HEK293T (cell line): ENCODE measurements at regions not wholly inside any gene's neighbourhood (a gene's known extent, or its start where the extent isn't known, plus 50 kb on each side); places are given as distances from the start of the nearest gene placed in this dataset.

Source experiments
- CTCF ChIA-PET: fragments of 350-600 bp; formaldehyde crosslinking; extraction: SDS; loops from one replicate; lab custom pipeline; 2021; ENCODE audit warnings: antibody characterized with exemption, inconsistent platforms; lab: Yijun Ruan, JAX
- POLR2A ChIA-PET: fragments of 350-600 bp; formaldehyde crosslinking; extraction: SDS; loops from one replicate; lab custom pipeline; 2020; ENCODE audit warnings: antibody characterized with exemption, inconsistent platforms; lab: Yijun Ruan, JAX
- DNase-seq: peaks from one replicate; pipeline ENCODE4 v3.0.0; 2012; ENCODE audit warnings: mixed read lengths; ENCODE audit errors: extremely low spot score
- ARNT ChIP-seq: fragments of 450-650 bp; IDR thresholded peaks from 2 replicates; pipeline ENCODE4 v1.6.1; 2017; ENCODE audit warnings: mild to moderate bottlenecking
- BHLHE40 ChIP-seq: fragments of 450-650 bp; IDR thresholded peaks from 2 replicates; pipeline ENCODE4 v1.6.1; 2016; ENCODE audit warnings: mild to moderate bottlenecking, moderate library complexity, borderline replicate concordance
- CTBP1 ChIP-seq: fragments of 450-650 bp; IDR thresholded peaks from 2 replicates; pipeline ENCODE4 v1.6.1; 2016; ENCODE audit warnings: borderline replicate concordance
- ELF4 ChIP-seq: fragments of 450-650 bp; IDR thresholded peaks from 2 replicates; pipeline ENCODE4 v1.6.1; 2017; ENCODE audit warnings: antibody characterized with exemption
- FOXA1 ChIP-seq: fragments of 450-650 bp; IDR thresholded peaks from 2 replicates; pipeline ENCODE4 v1.6.1; 2016; ENCODE audit warnings: mild to moderate bottlenecking
- FOXK2 ChIP-seq: fragments of 450-650 bp; IDR thresholded peaks from 2 replicates; pipeline ENCODE4 v1.6.1; 2016; ENCODE audit warnings: mild to moderate bottlenecking
- FOXM1 ChIP-seq: fragments of 450-650 bp; IDR thresholded peaks from 2 replicates; pipeline ENCODE4 v1.6.1; 2017; ENCODE audit warnings: mild to moderate bottlenecking, borderline replicate concordance
- HDGF ChIP-seq: fragments of 450-650 bp; IDR thresholded peaks from 2 replicates; pipeline ENCODE4 v1.6.1; 2017; ENCODE audit warnings: antibody characterized with exemption, borderline replicate concordance
- L3MBTL2 ChIP-seq: fragments of 450-650 bp; conservative IDR thresholded peaks from 2 replicates; pipeline ENCODE4 v1.6.1; 2016; ENCODE audit warnings: mild to moderate bottlenecking
- LEF1 ChIP-seq: fragments of 450-650 bp; IDR thresholded peaks from 2 replicates; pipeline ENCODE4 v1.6.1; 2017; ENCODE audit warnings: mild to moderate bottlenecking, borderline replicate concordance
- NFRKB ChIP-seq: fragments of 450-650 bp; IDR thresholded peaks from 2 replicates; pipeline ENCODE4 v1.6.1; 2016; ENCODE audit warnings: mild to moderate bottlenecking, moderate library complexity
- SP1 ChIP-seq: fragments of 450-650 bp; IDR thresholded peaks from 2 replicates; pipeline ENCODE4 v1.6.1; 2017
- SUZ12 ChIP-seq: fragments of 450-650 bp; IDR thresholded peaks from 2 replicates; pipeline ENCODE4 v1.6.1; 2016; ENCODE audit warnings: mild to moderate bottlenecking
- TARDBP ChIP-seq: fragments of 450-650 bp; IDR thresholded peaks from 2 replicates; pipeline ENCODE4 v1.6.1; 2016
- ZNF384 ChIP-seq: fragments of 450-650 bp; IDR thresholded peaks from 2 replicates; pipeline ENCODE4 v1.6.1; 2016
- TF ChIP-seq, protein P1 (sequence below): fragments of 450-650 bp; IDR thresholded peaks from 2 replicates; pipeline ENCODE4 v1.6.1; 2016

DNA sequence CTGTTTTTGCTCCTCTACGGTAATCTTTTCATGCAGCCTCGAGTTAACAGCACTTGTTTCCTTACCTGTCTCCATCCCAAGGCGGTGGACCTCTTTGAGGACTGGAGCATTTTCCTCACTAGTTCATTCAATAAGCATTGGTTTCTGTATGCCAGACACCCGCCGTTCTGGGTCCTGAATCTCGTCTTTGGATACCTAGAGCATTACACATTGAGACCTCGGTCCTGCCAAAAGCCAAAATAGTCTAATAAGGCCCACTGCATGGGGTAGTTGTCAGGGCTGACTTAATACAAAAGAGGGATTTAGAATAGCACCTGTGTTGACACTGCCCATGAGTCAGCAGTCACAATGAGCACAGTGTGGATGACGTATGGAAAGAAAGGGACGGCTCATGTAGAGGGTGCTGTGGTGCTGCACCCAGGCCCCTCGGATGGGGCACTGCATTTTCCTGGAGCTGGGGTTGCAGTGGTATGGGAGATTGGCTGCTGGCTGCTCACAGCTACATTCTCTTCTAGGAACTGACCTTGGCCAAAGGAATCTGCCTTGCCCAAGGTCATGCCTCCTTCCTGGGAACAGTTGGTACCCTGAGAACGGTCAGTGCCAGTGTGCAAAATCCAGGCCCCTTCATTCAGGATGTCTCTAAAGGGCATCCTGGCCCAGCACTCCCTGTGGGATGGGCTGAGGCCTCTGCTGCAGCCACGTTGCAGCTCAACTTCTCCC is 126.9 kb upstream of the NCK2 start:
- DNase-seq: no peak
- no peak for TF ChIP-seq ARNT
- POLR2A ChIA-PET: no interaction called here
- CTCF ChIA-PET: no interaction called here

DNA sequence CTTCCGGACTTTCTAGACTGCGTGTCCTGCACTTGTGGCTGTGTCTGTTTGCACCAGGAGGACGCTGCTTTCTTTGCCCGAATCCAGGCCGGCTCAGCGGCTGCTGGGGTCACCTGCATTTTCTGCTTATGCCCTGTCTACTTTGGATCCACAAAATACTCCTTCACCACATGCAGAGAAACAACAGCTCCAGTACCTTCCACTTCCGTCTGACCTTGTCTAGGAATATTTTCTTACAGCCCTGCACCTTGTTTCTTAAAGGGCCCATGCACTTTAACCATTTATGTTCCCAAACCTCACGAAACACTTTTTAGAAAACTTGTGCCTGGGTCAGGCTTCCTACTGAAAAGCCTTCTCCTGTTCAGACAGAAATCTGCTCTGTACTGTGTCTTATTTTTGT is 129.4 kb upstream of the NCK2 start:
- CTCF ChIA-PET: no interaction called here
- POLR2A ChIA-PET: no interaction called here
- DNase-seq: no peak
- TF ChIP-seq NFRKB: no peak

DNA sequence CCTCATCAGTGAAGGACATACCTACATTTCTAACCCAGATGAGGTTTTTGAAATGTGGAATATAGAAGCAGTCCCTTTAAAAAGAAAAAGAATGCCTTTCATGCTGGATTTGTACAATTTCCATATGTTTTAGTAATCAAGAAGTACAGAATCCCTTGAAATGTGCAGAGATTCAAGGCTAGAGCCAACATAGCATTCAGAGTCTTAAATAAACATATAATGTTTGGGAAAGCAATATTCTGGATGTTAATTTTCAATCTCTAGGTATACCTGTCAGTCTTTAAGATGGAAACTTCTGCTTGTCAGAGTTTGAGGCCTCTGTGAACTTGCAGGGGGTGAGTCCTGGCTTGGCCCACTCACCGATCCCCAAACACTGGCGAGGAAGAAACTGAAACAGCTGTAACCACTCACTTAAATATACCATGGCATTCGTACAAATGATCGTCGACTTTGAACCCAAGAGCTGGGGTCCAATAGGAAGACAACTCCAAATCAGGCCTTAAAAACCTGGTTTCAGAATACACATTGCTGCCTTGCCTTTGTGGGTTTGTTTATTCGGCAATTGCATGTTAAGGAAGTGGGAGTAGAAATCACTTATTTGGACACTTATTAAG is 132.8 kb upstream of the NCK2 start:
- no peak for DNase-seq
- ChIA-PET CTCF (no interaction called here), POLR2A (no interaction called here)
- TF ChIP-seq, protein P1, sequence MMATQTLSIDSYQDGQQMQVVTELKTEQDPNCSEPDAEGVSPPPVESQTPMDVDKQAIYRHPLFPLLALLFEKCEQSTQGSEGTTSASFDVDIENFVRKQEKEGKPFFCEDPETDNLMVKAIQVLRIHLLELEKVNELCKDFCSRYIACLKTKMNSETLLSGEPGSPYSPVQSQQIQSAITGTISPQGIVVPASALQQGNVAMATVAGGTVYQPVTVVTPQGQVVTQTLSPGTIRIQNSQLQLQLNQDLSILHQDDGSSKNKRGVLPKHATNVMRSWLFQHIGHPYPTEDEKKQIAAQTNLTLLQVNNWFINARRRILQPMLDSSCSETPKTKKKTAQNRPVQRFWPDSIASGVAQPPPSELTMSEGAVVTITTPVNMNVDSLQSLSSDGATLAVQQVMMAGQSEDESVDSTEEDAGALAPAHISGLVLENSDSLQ: no peak
- TF ChIP-seq ZNF384 (no peak), CTBP1 (no peak), L3MBTL2 (no peak), TARDBP (no peak), FOXM1 (no peak), ARNT (no peak), BHLHE40 (no peak), LEF1 (no peak), FOXK2 (no peak), HDGF (no peak), SP1 (no peak), FOXA1 (no peak), NFRKB (no peak), ELF4 (no peak), SUZ12 (no peak)

DNA sequence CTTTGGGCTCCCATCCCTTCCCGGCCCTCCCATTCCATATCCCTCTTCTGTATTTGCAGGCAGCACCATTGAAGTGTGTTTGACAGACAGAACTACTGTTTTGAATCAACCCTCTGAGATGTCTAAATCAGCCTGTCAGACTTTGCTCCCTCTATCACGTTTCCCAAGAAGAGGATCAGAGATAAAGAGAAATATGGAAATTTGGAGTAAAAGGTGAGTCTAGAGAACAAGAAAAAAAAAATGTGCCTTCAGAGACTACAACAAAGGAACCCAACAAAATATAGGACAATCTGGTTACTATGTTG is 133.4 kb upstream of the NCK2 start:
- CTCF ChIA-PET: no interaction called here
- DNase-seq: no peak
- POLR2A ChIA-PET: no interaction called here
- TF ChIP-seq ARNT (no peak), LEF1 (no peak), HDGF (no peak), ZNF384 (no peak), NFRKB (no peak), TARDBP (no peak), SP1 (no peak), FOXA1 (no peak), ELF4 (no peak), L3MBTL2 (no peak), FOXM1 (no peak), SUZ12 (no peak), CTBP1 (no peak), FOXK2 (no peak)
- TF ChIP-seq, protein P1: no peak

DNA sequence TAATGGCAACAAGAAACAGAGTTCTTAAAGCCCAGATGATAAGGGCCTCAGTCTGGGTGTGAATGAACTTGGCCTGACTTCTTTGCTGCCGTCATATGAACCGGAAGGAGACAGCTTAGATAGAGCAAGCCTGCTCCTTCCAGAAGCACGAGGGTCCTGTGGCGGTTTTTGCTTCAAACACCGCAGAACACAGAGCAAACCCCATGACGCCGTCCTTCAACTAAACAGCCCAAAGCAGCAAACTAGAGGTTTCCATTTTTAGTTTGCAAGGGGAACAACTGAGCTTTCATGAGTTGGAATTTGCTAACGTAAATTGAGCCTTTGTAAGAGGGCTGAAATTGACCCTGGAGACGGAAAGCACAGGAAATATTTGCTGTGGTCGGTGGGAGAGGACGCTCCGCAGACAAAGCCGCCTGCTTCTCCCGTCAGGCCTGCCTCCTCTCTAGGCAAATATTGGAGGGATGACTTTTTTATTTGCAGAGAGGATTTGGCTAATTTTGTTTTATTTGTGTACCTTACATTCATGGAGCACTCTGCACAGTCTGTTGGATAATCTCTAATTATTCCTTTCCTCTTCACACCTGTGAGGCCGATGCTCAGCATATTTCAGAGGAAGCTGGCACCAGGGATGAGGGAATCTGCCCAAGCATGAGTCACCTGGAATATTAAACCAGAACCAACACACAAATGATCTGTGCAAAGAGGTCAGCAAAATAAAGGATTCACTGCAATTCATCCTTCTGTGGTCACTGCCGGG is 134.0 kb upstream of the NCK2 start:
- no peak for DNase-seq
- ChIA-PET CTCF (no interaction called here), POLR2A (no interaction called here)
- TF ChIP-seq, protein P1: no peak
- no peak for TF ChIP-seq ZNF384
- TF ChIP-seq CTBP1: no peak
- TF ChIP-seq LEF1: no peak
- no peak for TF ChIP-seq SP1
- no peak for TF ChIP-seq NFRKB
- no peak for TF ChIP-seq ARNT
- TF ChIP-seq FOXK2: no peak
- no peak for TF ChIP-seq HDGF
- no peak for TF ChIP-seq FOXA1
- no peak for TF ChIP-seq FOXM1
- no peak for TF ChIP-seq SUZ12
- no peak for TF ChIP-seq BHLHE40
- TF ChIP-seq ELF4: no peak

DNA sequence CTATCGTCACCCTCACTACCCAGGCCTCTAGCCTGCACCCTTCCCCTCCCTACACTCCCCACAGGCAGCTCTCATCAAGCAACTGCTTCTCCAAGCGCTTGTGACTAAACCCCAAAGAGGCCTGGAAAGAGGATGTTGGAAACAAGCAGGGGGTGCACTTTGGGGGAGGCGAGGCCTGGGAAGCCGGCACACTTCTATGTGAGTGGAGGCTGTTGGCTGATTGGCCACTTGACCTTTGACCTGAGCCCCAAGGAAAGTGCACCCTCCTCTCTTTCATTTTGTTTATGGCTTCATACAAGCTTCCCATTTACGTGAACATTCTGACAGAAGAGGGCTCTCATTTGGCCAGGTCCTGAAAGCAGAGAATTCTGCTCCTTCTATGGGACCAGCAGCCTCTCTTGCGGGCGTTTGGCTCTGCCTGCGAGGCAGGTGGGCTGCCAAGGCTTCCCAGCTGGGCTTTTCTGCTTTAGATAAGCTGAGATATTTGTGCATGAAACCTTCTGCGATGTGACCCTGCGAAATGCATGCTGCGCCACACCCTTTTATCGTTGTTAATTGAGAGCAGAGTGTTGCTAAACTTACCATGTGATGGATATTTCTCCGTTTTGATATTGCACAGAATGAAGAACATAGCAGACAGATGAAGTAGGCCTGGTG is 134.8 kb upstream of the NCK2 start:
- no peak for TF ChIP-seq L3MBTL2
- TF ChIP-seq NFRKB: no peak
- no peak for TF ChIP-seq ELF4
- TF ChIP-seq SP1: no peak
- TF ChIP-seq CTBP1: no peak
- DNase-seq: no peak
- ChIA-PET CTCF (no interaction called here), POLR2A (no interaction called here)
